H1 (cell line): ENCODE measurements at regions not wholly inside any gene's neighbourhood (a gene's known extent, or its start where the extent isn't known, plus 50 kb on each side); places are given as distances from the start of the nearest gene placed in this dataset.

ENCODE experiments used
- CTCF ChIA-PET: fragments of 300-600 bp; sonication (Branson Sonifier 250); formaldehyde crosslinking; loops from one replicate; lab custom pipeline; 2021; ENCODE audit not compliant: partially characterized antibody; lab: Charles Lee
- POLR2A ChIA-PET: fragments of 300-600 bp; sonication (Branson Sonifier 250); formaldehyde crosslinking; loops from one replicate; lab custom pipeline; 2021; ENCODE audit warnings: inconsistent platforms; ENCODE audit not compliant: partially characterized antibody; lab: Charles Lee
- DNase-seq, 2 experiments: peaks; one replicate each; pipeline versions ENCODE4 v3.0.0 to v3.0.0-alpha.2; 2010 to 2022; ENCODE audit warnings: low spot score in 2 of 2, low read depth in 1 of 2, mixed read lengths in 1 of 2
- FAIRE-seq: peaks from 2 replicates; lab custom pipeline; 2011; peaks lifted over from hg19 to GRCh38; lab: Jason Lieb, UNC
- H2AFZ ChIP-seq: 2 replicates; pipeline ENCODE4 v1.8.1; 2012; ENCODE audit warnings: low read length, inconsistent platforms
- H2AK5ac ChIP-seq: 2 replicates; pipeline ENCODE4 v1.6.1; 2013; ENCODE audit warnings: low read depth, low read length
- H2BK120ac ChIP-seq: replicated peaks from 2 replicates; pipeline ENCODE3; 2013; ENCODE audit warnings: low read depth, low read length, inconsistent platforms
- H2BK12ac ChIP-seq: 2 replicates; pipeline ENCODE4 v1.6.1; 2013; ENCODE audit warnings: low read depth, low read length
- H2BK15ac ChIP-seq: 2 replicates; pipeline ENCODE4 v1.6.1; 2013; ENCODE audit warnings: low read length
- H2BK20ac ChIP-seq: 2 replicates; pipeline ENCODE4 v1.6.1; 2013; ENCODE audit warnings: low read length
- H2BK5ac ChIP-seq: 2 replicates; pipeline ENCODE4 v1.6.1; 2013; ENCODE audit warnings: low read depth, low read length
- H3K14ac ChIP-seq: 2 replicates; pipeline ENCODE4 v1.6.1; 2013; ENCODE audit warnings: inconsistent platforms; ENCODE audit not compliant: insufficient read length
- H3K18ac ChIP-seq: 2 replicates; pipeline ENCODE4 v1.6.1; 2013; ENCODE audit warnings: low read length; ENCODE audit errors: extremely low read depth
- H3K23ac ChIP-seq: 2 replicates; pipeline ENCODE4 v1.6.1; 2013; ENCODE audit warnings: inconsistent platforms; ENCODE audit not compliant: insufficient read length
- H3K23me2 ChIP-seq: 2 replicates; pipeline ENCODE4 v1.6.1; 2013; ENCODE audit warnings: low read depth, low read length
- H3K27ac ChIP-seq: 2 replicates; pipeline ENCODE4 v1.6.1; 2011; ENCODE audit warnings: low read depth, low read length, inconsistent platforms
- H3K27me3 ChIP-seq, 4 experiments: replicated peaks in 1 of 4; 1 replicate in 1 of 4; 2 replicates in 3 of 4; pipeline versions ENCODE4 v1.6.1 to v1.8.1; 2011 to 2013; ENCODE audit warnings: low read length in 3 of 4, mild to moderate bottlenecking in 3 of 4, inconsistent platforms in 2 of 4, mixed read lengths in 2 of 4, moderate library complexity in 1 of 4; ENCODE audit not compliant: control insufficient read depth in 3 of 4, insufficient read depth in 3 of 4; ENCODE audit errors: extremely low read depth in 1 of 4
- H3K36me3 ChIP-seq, 4 experiments: 2 replicates each; pipeline versions ENCODE4 v1.6.1 to v1.8.1; 2011 to 2013; ENCODE audit warnings: mild to moderate bottlenecking in 4 of 4, low read length in 3 of 4, moderate library complexity in 2 of 4, control low read depth in 1 of 4, inconsistent platforms in 1 of 4; ENCODE audit not compliant: insufficient read depth in 4 of 4, control insufficient read depth in 2 of 4
- H3K4ac ChIP-seq: replicated peaks from 2 replicates; pipeline ENCODE3; 2013; ENCODE audit warnings: low read length, low read depth, mixed read lengths, inconsistent platforms; ENCODE audit not compliant: insufficient read length
- H3K4me1 ChIP-seq, 4 experiments: replicated peaks in 1 of 4; 1 replicate in 1 of 4; 2 replicates in 3 of 4; pipeline versions ENCODE4 v1.6.1 to v1.8.1; 2011 to 2013; ENCODE audit warnings: low read length in 3 of 4, inconsistent platforms in 2 of 4, mixed read lengths in 1 of 4; ENCODE audit not compliant: insufficient read depth in 4 of 4, control insufficient read depth in 3 of 4
- H3K4me2 ChIP-seq, 2 experiments: 2 replicates each; pipeline versions ENCODE4 v1.6.1 to v1.8.1; 2011 to 2013; ENCODE audit warnings: low read depth in 2 of 2, low read length in 2 of 2, control low read depth in 1 of 2, inconsistent platforms in 1 of 2, mild to moderate bottlenecking in 1 of 2; ENCODE audit not compliant: insufficient read depth in 1 of 2
- H3K4me3 ChIP-seq, 4 experiments: fragments of 200-600, 300-600 bp in 1 of 4; sonication (generic), shearing (Covaris generic), sonication (Bioruptor Twin) in 1 of 4; 2 replicates each; pipeline versions ENCODE4 v1.5.1 to v1.8.1; 2011 to 2016; ENCODE audit warnings: low read length in 4 of 4, low read depth in 3 of 4, control low read depth in 2 of 4, inconsistent platforms in 2 of 4, mild to moderate bottlenecking in 2 of 4, mixed read lengths in 1 of 4, moderate library complexity in 1 of 4; ENCODE audit not compliant: insufficient read depth in 2 of 4; ENCODE audit errors: extremely low read depth in 1 of 4
- H3K56ac ChIP-seq: replicated peaks from 2 replicates; pipeline ENCODE3; 2013; ENCODE audit warnings: low read depth, mild to moderate bottlenecking, mixed read lengths, low read length, inconsistent platforms; ENCODE audit not compliant: insufficient read length
- H3K79me1 ChIP-seq: 2 replicates; pipeline ENCODE4 v1.6.1; 2013; ENCODE audit warnings: low read depth, low read length, control low read depth
- H3K79me2 ChIP-seq, 2 experiments: 2 replicates each; pipeline versions ENCODE4 v1.6.1 to v1.8.1; 2012 to 2013; ENCODE audit warnings: low read length in 2 of 2, mild to moderate bottlenecking in 2 of 2, inconsistent platforms in 1 of 2; ENCODE audit not compliant: insufficient read depth in 2 of 2, control insufficient read depth in 1 of 2
- H3K9ac ChIP-seq, 4 experiments: replicated peaks in 1 of 4; 1 replicate in 1 of 4; 2 replicates in 3 of 4; pipeline versions ENCODE4 v1.6.1 to v1.8.1; 2011 to 2013; ENCODE audit warnings: low read depth in 3 of 4, low read length in 3 of 4, control low read depth in 2 of 4, mild to moderate bottlenecking in 2 of 4, moderate library complexity in 2 of 4, inconsistent platforms in 1 of 4; ENCODE audit errors: extremely low read depth in 1 of 4
- H3K9me3 ChIP-seq, 2 experiments: 2 replicates each; pipeline versions ENCODE4 v1.6.1 to v1.8.1; 2012 to 2013; ENCODE audit warnings: mild to moderate bottlenecking in 2 of 2, moderate library complexity in 2 of 2, control low read depth in 1 of 2, inconsistent platforms in 1 of 2, low read depth in 1 of 2, low read length in 1 of 2, mixed read lengths in 1 of 2; ENCODE audit not compliant: insufficient read depth in 2 of 2
- H4K20me1 ChIP-seq, 2 experiments: replicated peaks in 1 of 2; 2 replicates each; pipeline versions ENCODE3 to v1.8.1; 2011 to 2013; ENCODE audit warnings: inconsistent platforms in 2 of 2, low read length in 2 of 2, mild to moderate bottlenecking in 1 of 2; ENCODE audit not compliant: insufficient read depth in 2 of 2, control insufficient read depth in 1 of 2
- H4K5ac ChIP-seq: 2 replicates; pipeline ENCODE4 v1.6.1; 2013; ENCODE audit warnings: low read length, low read depth, mixed read lengths, inconsistent platforms; ENCODE audit not compliant: insufficient read length
- H4K8ac ChIP-seq: 2 replicates; pipeline ENCODE4 v1.8.0; 2013; ENCODE audit warnings: mild to moderate bottlenecking, moderate library complexity, low read length, inconsistent platforms; ENCODE audit not compliant: insufficient read depth; ENCODE audit errors: extremely low read depth
- H4K91ac ChIP-seq: replicated peaks from 2 replicates; pipeline ENCODE3; 2013; ENCODE audit warnings: low read length, mixed read lengths, inconsistent platforms; ENCODE audit not compliant: insufficient read length
- WGBS, 2 experiments: shearing (Covaris generic) in 1 of 2; methylation state at CpG; one replicate each; pipeline versions ENCODE4 v1.1.6 to v1.1.7; 2013 to 2015; ENCODE audit warnings: low lambda C conversion rate in 2 of 2, mixed read lengths in 2 of 2, inconsistent platforms in 1 of 2, low coverage in 1 of 2, missing lambda C conversion rate in 1 of 2; ENCODE audit not compliant: insufficient replicate concordance in 2 of 2, insufficient coverage in 1 of 2, insufficient read length in 1 of 2; ENCODE audit errors: extremely low coverage in 1 of 2, missing lambda C conversion rate in 1 of 2; 5-methylcytosine and 5-hydroxymethylcytosine counted together

GRCh38 chr13:73189362-73189761 lies 130.6 kb downstream of the KLF5 start:
- no peak overlapping the region for H4K91ac ChIP-seq
- H2BK12ac ChIP-seq = peak overlapping the region; percentile 42; the same call in 1 of the 2 replicates
- no peak overlapping the region for H2BK5ac ChIP-seq
- no peak overlapping the region for H2BK20ac ChIP-seq
- WGBS, 2 experiments = 76% methylated on average over 2 of the region's 2 CpGs; no CpG with 5 or more reads in 1 of the 2 experiments
- no peak overlapping the region for H2AK5ac ChIP-seq
- H2BK15ac ChIP-seq = no peak overlapping the region
- H3K14ac ChIP-seq = no peak overlapping the region
- H2AFZ ChIP-seq = no peak overlapping the region
- no peak overlapping the region for H3K27ac ChIP-seq
- H3K9me3 ChIP-seq = no peaks in the 10 kb centered on the region
- no peaks in the 10 kb centered on the region for H3K27me3 ChIP-seq
- POLR2A ChIA-PET = no interaction called here
- H3K9ac ChIP-seq = no peak overlapping the region
- H3K23ac ChIP-seq = no peak overlapping the region
- FAIRE-seq (no peak), DNase-seq (no peak)
- no peaks in the 10 kb centered on the region for H3K36me3 ChIP-seq
- no peak overlapping the region for H3K56ac ChIP-seq
- H2BK120ac ChIP-seq = no peak overlapping the region
- no peaks in the 10 kb centered on the region for H3K79me1 ChIP-seq
- no peak overlapping the region for H4K5ac ChIP-seq
- no peaks in the 10 kb centered on the region for H4K20me1 ChIP-seq
- H3K18ac ChIP-seq = no peak overlapping the region
- no peak overlapping the region for H3K4ac ChIP-seq
- no peaks in the 10 kb centered on the region for H3K23me2 ChIP-seq
- no peak overlapping the region for H3K4me3 ChIP-seq
- no peak overlapping the region for H3K4me2 ChIP-seq
- peaks cover 0 to 4% (median 0%) of the 10 kb centered on the region in 4 experiments; a peak in 1 of 7 replicates for H3K4me1 ChIP-seq
- H4K8ac ChIP-seq = no peak overlapping the region
- CTCF ChIA-PET = interaction anchor here (0.9 kb wide), 1 partner anchor 212 kb away, joined by 3 read pairs; no protein-coding TSS in a partner anchor
- no peaks in the 10 kb centered on the region for H3K79me2 ChIP-seq
